GM18867 (cell line): ENCODE measurements at regions not wholly inside any gene's neighbourhood (a gene's known extent, or its start where the extent isn't known, plus 50 kb on each side); places are given as distances from the start of the nearest gene placed in this dataset.
"Not testable (repeated sequence)": the region's sequence is repeated elsewhere in the genome, so short reads cannot be mapped to it uniquely, and the experiment has no call there.

Experiments
- ATAC-seq: cut with Tn5 transposase; IDR thresholded peaks from one replicate; pipeline ENCODE4 v1.9.1; 2021; ENCODE audit warnings: mild to moderate bottlenecking, moderate library complexity; ENCODE audit not compliant: unreplicated experiment

DNA sequence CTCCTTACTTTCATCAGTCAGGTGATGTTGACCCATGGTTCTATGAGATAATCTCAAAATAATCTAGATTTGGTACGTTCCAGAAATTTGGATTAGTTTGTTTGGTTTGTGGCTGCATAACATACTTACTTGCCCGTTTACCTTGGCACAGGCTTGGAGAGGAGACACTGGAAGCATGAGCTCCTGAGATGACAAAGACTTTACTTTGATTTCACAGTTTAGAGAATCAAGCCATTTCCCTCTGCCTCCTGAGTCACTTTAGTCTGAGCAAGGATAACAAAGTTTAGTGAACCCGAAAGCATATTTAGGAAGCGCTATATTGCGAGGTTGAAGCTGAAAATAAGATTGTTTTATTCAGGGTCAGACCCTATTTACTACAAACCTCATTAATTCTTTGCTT is 643.4 kb downstream of the QKI start:
- ATAC-seq: no peak

DNA sequence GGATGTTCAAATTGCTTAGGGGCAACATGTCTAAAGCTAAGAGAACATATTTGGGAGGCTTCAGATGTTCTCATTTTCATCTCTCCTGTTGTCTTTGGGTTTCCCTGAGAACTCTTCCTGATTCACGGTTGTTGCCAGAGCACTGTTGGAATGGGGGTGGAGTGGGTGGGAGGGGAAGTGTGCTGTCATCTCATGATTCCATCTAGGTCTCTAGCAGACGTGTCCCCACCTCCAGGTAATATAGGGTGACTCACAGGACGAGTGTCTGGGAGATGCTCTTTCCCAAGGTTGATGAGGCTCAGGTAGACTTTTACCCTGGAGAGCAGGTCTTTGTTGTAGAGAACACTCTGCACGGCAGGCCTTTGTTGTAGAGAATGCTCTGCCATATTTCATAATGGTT is 636.9 kb downstream of the QKI start:
- no peak for ATAC-seq

DNA sequence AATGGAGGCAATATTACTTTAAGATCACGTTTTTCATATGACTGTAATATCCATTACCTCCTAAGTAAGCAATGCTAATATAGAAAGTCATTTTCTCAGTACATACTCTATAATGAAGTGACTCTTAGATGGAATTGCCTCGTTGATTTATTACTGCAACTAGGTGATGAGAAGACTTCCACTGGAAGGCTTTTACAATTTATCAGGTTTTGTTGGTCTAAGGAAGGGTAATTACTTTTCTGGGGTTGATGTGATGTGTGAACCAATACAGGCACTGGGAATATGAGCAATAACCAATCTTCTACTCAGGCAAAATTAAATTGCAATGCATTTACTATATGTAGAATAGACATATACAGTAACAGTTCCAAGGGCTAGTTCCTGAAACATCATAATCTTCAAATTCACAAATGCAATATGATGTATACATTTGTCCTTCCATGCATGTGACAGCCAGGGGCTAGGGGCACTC is 635.0 kb downstream of the QKI start:
- no peak for ATAC-seq

DNA sequence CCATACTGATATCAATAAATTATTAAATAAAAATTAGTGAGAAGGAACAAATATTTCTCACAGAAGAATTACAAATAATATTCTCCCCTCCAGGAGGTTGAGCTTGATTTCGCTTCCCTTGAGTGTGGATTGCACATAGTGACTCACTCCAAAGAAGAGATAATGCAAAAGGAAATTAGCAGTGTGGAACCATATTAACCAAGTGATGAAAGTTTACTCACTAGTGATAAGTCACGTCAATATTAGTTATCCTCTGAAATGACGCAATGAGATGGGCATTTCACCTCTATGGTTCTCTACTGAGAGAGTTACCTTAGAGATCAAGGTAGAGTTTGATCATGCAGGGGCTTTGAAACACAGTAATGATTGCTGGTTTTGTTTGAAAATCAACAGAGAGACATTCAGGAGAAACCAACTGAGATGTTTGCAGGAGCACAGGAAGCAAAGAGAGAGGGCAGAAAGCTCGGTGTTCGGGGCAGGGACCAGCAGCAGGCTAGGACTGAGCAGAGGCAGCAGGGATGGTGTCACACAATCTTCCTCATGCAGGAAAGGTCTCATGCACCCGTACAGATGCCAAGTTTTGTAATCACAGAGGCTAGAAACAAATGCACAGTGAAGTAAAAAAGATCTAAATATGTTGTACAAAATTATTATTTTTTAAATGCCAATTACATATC is 634.5 kb downstream of the QKI start:
- no peak for ATAC-seq

DNA sequence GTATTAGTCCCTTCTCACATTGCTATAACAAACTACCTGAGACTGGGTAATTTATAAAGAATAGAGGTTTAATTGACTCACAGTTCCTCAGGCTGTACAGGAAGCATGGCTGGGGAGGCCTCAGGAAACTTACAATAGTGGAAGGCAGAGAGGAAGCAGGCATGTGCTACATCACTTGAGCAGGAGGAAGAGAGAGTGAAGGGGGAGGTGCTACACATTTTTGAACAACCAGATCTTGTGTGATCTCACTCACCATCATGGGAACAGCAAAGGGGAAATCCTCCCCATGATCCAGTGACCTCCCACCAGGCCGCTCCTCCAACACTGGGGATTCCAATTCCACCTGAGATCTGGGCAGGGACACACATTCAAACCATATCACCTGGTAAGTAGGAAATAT is 630.6 kb downstream of the QKI start:
- no peak for ATAC-seq

DNA sequence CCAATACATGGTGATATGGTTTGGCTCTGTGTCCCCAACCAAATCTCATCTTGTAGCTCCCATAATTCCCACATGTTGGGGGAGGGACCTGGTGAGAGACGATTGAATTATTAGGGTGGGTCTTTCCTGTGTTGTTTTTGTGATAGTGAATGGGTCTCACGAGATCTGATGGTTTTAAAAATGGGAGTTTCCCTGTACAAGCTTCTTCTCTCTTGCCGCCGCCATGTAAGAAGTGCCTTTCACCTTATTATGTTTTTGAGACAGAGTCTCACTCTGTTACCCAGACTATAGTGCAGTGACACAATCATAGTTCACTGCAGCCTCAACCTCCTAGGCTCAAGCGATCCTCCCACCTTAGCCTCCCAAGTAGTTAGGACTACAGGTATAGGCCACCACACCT is 629.1 kb downstream of the QKI start:
- ATAC-seq: not testable (repeated sequence)

DNA sequence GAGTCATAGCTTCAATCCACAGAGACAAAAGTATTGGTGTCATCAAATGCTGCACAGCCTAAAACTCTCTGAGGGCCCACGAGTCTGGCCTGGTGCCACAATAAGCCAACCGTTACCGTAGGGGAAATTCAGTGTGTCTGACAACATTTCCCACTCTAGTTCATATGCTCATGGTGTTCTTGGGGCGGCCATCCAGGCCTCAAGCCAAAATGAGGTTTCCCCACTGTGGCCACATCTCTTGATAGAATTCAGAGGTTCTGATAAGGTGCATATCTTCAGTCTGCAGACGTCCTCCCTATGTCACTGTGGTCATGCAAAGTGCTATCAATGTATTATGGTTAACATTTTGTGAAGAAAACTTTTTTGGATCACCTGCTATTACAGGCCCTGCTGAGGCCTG is 627.7 kb downstream of the QKI start:
- ATAC-seq: no peak

DNA sequence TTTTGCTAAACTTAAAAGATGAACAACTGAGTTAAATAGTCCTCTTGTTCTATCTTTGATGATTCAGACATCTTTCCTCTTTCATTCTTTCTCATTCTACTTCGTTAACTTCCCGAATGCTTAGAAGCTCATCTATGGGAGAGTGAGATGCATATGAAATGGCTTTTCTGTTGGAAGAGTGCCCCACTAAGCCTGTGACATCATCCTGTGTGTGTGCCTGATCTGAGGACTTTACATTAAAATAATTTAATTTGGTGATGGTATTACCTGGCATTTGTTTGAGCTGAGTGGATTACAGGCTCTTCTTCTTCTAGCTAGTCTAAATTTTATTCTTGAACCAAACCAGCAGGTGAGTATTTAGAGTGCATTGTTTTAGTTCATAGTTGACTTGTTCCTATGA is 626.5 kb downstream of the QKI start:
- ATAC-seq: no peak

DNA sequence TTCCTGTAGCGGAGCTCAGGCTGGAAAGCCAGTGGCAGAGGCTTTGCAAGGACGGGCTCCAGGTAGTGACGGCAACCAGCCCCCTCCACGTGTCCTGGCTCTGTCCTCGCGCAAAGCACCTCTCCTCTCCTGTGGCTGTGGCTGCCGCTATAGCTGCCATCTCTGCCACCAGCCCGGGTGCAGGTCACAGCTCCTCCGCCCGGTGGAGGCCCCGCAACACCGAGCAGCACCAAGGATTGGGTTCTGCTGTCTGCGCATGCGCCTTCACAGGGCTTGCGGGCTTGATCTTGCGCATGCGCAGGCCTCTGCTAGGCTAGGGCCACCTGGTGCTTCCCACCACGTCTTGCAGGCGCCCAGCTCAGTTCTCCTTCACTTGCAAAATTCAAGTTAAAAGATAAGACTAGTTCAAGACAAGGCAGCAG is 625.4 kb downstream of the QKI start:
- peak; percentile 43 for ATAC-seq

DNA sequence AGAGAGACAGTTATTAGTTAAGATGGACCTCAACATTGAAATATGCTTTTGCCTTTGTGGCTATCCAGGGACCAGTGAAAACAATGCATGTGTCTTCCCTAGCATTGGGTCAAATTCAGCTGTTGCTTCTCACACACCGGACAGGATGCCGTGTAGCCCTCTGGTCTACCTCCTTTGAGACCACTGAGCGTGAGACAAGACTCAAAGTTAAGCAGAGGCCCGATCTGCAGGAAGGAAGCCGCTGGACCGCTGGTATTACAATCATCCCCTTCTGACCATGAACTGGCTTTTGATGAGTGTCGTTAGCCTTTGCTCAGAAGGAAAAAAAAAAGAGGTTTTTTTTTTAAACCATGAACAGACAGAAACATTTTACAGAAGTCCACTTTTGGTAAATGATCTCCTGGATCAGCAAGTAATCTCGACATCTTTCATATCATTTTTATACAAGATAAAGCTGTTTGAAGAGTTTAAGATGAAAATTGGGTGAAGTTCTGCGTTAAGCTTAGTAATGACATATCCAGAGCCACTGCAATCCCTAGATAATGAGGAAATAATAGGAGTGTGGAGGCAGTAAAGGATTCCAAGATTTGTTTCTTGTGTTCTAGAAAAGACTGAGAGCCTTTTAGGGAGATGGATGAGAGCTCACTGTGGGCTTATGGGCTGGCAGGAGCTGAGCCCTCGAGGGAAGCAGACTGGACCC is 622.8 kb downstream of the QKI start:
- ATAC-seq: no peak

DNA sequence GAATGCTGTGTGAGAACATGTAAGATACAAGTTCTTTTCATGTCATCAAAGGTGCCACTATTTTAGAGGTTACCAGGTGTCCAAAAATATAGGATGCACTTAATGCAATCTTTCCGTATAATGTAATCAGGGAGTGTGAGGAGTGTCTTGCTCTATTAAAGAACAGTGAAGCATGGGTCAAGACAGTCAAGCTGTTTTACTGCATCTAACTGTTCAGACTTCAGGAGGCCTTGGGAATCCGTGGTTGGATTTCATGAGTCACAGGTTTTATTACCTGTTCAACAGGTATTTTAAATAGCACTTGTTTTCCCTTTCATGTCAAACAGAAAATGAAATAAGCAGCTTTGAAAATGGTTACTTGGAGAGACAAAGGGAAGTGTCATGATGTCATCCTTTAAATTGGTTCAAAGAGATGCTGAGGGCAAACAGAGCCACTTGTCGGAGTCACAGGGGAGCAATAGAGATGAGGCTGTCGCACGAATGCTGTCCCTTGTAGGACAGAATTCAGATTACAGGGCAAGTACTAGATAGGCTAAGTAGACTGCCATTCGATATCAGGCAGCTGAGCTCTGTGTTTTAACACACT is 621.5 kb downstream of the QKI start:
- no peak for ATAC-seq

DNA sequence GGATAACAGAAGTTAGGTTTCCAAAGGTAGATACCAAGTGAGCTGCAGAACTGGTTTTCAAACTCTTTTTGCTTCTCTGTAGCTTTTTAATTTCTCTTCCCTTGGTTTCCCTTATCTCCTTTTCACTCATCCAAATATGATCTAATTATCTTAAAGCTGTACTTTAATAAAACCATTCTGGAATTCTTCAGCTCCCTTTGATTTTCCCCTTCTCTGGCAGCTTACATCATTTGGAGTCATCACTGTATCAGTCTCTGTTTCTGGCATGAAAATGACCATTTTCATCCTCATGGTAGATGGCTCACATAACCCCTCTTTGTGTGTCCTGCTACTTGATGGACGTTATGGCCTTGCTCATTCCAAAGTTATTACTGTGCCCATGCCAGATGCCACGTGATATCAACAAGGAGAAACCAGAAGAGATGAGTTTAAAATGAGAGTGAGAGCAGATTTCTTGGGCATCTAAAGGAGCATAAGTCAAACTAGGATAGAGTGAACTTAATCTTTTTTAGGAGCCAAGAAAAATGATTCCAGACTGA is 620.2 kb downstream of the QKI start:
- ATAC-seq: no peak

DNA sequence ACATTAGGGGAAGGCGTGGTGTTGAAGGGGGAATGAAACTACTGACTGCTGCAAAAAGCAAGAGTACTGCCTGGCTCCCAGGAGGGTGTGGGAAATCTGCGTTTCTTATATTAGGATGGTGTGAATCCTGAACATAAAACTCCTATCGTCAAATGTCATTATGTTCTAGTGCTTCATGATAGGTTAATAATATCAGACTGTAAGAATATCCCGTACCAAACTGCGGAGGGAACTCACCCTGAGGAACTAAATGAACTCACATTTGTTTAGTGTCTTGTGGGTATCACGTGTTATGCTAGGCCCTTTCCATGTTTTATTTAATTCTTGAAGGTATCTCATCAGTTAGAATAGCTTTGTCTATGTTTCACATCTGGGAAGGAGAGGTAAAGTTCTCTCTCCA is 610.7 kb downstream of the QKI start:
- no peak for ATAC-seq

DNA sequence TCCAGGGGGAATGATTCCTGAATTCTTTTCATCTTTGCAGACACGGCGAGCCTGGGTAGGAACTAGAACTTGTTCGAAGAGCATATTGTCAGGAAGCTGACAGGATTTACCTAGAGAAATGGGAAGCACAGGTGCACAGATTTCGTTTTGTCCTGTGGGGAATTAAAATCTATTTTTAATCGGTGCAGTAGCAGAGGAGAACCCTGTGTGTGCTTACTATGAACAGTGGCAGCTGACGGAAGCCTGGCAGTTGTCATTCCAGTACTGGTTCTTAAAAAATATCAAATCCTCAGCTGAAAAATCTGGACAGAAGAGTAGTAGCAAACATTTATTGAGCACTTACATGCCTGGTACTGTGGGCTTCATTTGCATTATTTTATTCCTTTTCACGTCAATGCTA is 609.0 kb downstream of the QKI start:
- ATAC-seq: no peak

DNA sequence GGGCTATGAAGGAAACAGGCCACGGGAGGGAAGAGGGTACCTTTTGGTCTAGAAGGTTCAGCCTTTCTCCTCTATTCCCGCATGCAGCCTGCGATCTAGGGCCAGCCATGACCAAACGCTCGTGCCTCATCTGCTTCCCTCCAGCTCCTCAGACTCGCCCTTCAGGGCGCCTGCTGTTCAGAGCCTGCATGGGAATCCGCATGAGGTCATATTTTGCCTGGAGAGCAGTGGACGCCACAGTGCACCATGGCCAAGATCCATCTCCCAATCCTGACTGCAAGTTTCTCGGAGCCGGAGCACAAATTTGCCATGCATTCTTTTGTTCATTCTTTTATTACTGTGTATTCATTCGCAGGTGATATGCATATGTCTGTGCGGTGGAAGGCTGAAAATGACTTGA is 608.1 kb downstream of the QKI start:
- no peak for ATAC-seq

DNA sequence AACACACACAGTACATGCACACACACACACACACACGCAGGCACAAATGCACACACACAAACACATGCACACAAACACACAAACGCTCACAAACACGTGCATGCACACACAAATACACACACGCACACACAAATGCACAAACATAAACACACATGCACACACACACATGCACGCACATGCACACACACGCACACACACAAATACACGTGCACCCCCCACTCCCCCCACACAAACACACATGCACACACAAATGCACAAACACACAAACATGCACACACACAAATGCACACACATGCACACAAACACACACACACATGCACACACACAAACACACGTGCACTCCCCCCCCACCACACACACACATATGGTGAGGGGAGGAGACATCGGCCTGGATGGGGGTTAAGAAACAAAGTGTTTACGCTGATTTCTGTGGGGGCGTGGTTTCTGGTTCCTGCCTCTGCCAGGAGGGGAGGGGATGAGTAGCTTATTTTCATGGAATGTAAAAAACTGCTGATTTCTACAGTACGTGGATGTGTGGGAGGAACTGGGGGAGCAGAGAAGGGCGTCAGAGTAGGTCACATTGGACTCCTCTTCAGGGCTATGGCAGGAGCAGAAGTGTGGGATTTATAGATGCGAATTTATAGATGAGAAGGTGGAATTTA is 607.2 kb downstream of the QKI start:
- no peak for ATAC-seq

DNA sequence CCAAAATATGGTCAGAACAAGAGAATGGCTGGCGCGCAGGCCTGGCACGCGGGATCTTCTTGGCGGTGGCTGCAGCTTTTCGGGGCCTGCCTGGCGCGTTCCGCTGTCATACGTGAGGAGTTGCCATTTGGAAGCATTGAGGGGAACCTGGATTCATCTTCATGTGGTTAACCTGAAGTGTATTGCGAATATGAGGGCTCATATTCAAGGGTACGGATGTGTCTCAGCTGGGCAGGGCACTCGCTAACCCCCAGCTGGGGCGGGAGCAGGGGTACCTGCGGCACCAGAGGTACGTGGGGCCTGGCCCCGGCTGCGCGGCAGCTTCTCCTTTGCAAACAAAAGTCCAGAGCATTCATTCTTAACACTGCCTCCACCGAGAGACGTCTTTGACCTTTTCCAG is 605.6 kb downstream of the QKI start:
- no peak for ATAC-seq

DNA sequence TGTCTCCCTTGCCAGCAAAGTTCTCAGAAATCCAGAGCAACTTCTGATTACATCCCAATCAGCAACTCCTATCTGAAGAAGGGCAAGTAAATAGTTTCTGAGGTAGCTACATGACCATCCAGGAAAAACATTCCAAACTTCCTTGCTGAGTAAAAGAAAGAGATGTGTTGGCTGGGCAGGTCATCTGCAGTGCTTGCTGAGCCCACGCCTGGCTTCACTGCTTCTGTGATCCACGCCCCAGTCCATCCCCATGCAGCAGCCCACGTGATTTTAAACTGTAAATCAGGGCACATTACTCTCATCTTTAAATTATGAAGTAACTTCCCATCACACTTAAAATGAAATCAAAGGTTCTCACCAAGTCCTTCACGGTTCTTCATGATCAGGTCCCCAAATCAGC is 603.6 kb downstream of the QKI start:
- ATAC-seq: no peak

DNA sequence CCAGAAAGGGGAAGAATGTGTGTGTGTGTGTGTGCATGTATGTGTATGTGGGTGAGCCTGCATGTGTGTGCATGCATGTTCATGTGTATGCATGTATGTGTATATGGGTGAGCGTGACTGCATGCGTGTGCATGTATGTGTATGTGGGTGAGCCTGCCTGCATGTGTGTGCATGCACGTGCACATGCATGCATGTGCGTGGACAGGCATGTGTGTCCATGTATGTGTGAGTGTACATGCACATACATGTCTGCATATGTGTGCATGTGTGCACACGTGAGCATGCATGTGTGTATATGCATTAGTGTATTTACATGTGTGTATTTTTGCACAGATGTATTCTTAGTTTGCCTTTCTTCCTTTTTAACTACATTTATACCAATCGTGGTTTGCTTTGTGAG is 601.5 kb downstream of the QKI start:
- ATAC-seq: no peak

DNA sequence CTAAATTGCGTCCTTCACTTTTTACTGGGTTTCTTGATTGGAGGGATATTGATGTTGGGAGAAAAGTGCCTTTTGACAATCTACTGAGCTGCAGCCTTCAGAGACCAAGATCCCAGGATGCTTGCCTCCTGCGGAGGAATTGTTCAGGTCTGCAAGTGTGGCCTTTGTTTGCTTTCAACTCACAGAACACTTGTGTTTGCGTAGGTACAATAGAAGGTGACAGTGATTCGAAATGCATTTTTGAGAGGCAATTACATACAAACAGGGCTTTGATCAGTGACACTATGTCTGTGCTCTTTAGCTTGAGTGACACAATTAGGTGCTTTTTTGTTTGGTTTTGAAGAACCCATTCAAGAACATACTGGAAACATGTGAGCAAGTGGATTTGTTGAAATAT is 600.6 kb downstream of the QKI start:
- ATAC-seq: no peak

DNA sequence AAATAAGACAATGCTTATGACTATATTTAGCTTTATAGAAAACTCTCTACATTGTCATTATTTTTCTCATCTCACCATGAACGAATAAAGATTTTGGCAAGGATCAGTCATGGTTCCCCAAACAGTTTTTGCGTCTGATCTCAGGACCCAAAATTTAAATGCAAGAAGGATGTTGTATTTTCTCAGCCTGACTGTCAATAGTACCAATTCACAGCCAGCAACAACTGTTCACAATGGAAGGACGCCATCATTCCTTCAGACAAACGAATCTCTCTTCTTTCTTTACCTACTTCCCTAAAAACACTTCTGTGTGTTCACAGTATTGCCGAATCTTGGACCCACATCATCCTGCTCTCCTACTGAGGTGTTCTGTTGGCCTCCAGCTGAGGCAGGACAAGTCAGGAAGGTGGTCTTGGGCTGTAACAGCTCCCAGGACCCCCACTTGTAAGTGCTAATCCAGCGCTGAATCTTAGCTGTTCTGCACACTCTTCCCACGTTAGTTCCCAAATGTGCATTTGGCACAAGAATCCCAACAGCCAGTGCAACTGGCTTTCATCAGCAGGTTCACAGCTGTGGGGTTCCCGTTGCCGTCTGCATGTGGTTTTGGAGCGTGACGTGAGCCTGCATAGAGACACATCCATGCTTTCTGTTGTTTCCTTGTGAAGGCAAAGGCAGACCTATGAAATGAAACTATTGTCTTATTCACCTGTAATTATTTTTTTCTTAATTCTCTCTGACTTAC is 600.0 kb downstream of the QKI start:
- ATAC-seq: no peak
